Progenitor cell of endocrine pancreas (in vitro differentiated cells): ENCODE measurements at regions not wholly inside any gene's neighbourhood (a gene's known extent, or its start where the extent isn't known, plus 50 kb on each side); places are given as distances from the start of the nearest gene placed in this dataset.

ENCODE experiments used
- DNase-seq: peaks from one replicate; pipeline ENCODE4 v3.0.0; 2021; ENCODE audit warnings: low spot score; ENCODE audit not compliant: unreplicated experiment
- H3K27ac Mint-ChIP-seq: 2 replicates; pipeline ENCODE4 v1.8.0; 2021; ENCODE audit warnings: mild to moderate bottlenecking, moderate library complexity, mixed read lengths
- H3K27me3 Mint-ChIP-seq: 2 replicates; pipeline ENCODE4 v1.8.0; 2021; ENCODE audit warnings: mixed read lengths
- H3K36me3 Mint-ChIP-seq: 2 replicates; pipeline ENCODE4 v1.8.0; 2022; ENCODE audit warnings: mixed read lengths; ENCODE audit not compliant: insufficient read depth
- H3K4me1 Mint-ChIP-seq: 2 replicates; pipeline ENCODE4 v1.8.0; 2021; ENCODE audit warnings: low read depth, mixed read lengths
- H3K4me3 Mint-ChIP-seq: 2 replicates; pipeline ENCODE4 v1.8.0; 2021; ENCODE audit warnings: low read depth, mild to moderate bottlenecking, moderate library complexity, mixed read lengths
- H3K9me3 Mint-ChIP-seq: 2 replicates; pipeline ENCODE4 v1.8.0; 2021; ENCODE audit warnings: low read depth, mixed read lengths
- TF ChIP-seq, protein P1 (sequence below): fragments of 200-600 bp; sonication (generic); IDR thresholded peaks from one replicate; pipeline ENCODE4 v1.5.0; 2021; ENCODE audit warnings: antibody characterized with exemption, mild to moderate bottlenecking; ENCODE audit not compliant: unreplicated experiment

DNA sequence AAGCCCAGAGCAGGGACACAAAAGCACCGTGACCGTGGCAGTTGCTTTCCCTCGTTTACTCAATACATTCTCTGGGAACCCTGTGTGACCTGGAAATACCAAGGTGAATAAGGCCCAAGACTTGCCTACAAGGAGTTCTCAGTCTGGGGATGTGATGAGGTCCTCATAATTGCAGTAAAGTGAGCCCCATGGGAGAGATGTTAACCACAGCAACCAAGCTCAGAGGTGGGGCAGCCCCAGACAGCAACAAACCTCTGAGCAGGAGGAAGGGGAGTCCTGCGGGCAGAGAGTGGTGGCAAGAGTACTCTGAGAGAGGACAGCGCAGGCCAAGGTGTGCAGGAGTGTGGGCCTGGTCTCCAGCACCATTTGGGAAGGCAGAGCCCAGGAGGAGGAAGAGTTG is 91.6 kb downstream of the TTC32 start:
- Mint-ChIP-seq H3K9me3 (no peaks in the 10 kb centered on the region), H3K27ac (no peak overlapping the region), H3K4me3 (no peak overlapping the region), H3K36me3 (no peaks in the 10 kb centered on the region), H3K27me3 (peaks cover 4% of the 10 kb centered on the region), H3K4me1 (no peaks in the 10 kb centered on the region)
- no peak for DNase-seq
- TF ChIP-seq, protein P1, sequence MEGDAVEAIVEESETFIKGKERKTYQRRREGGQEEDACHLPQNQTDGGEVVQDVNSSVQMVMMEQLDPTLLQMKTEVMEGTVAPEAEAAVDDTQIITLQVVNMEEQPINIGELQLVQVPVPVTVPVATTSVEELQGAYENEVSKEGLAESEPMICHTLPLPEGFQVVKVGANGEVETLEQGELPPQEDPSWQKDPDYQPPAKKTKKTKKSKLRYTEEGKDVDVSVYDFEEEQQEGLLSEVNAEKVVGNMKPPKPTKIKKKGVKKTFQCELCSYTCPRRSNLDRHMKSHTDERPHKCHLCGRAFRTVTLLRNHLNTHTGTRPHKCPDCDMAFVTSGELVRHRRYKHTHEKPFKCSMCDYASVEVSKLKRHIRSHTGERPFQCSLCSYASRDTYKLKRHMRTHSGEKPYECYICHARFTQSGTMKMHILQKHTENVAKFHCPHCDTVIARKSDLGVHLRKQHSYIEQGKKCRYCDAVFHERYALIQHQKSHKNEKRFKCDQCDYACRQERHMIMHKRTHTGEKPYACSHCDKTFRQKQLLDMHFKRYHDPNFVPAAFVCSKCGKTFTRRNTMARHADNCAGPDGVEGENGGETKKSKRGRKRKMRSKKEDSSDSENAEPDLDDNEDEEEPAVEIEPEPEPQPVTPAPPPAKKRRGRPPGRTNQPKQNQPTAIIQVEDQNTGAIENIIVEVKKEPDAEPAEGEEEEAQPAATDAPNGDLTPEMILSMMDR: no peak

DNA sequence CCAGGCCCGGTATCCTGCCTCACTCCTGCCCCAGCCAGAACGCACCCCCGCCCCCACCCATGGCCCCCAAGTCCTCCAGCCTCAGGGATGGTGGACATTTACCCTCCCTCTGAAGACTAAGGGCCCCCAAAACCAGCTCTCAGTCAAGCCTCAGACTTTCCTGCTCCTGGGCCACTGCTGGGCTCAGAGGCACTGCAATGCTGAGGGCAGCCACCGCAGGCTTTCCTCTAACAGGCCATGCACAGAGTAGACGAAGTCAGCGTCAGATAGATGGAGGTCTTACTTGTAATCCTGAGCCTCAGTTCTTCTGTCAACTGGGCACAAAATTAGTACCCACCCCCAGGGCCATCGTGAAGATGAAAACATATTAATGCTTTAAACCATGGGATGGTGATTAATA is 92.6 kb downstream of the TTC32 start:
- Mint-ChIP-seq H3K27me3 (peaks cover 5% of the 10 kb centered on the region), H3K4me1 (no peaks in the 10 kb centered on the region), H3K4me3 (no peak overlapping the region), H3K36me3 (no peaks in the 10 kb centered on the region), H3K9me3 (no peaks in the 10 kb centered on the region), H3K27ac (no peak overlapping the region)
- TF ChIP-seq, protein P1: no peak
- DNase-seq: no peak

DNA sequence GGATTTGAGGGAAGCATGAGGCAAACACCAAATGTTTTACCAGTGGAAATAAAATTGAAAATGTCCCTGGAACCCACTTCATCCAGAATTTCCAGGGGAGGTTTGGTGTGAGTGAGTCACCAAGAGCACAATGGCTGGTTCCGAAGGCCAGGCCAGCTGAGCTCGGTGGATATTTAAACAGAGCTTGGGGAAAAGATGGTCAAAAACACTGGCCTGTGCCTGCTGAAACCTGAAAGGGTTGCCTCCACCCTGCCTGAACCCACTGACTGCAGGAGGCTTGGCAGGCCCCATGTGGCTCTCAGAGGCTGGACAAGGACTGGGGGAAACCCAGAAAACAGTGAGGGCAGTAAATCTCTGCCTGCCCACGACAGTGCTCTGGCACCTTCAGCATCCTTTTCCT is 93.9 kb downstream of the TTC32 start:
- TF ChIP-seq, protein P1: no peak
- Mint-ChIP-seq H3K27me3 (peaks cover 8% of the 10 kb centered on the region), H3K27ac (no peak overlapping the region), H3K4me3 (no peak overlapping the region), H3K4me1 (no peaks in the 10 kb centered on the region), H3K36me3 (no peaks in the 10 kb centered on the region), H3K9me3 (no peaks in the 10 kb centered on the region)
- no peak for DNase-seq

DNA sequence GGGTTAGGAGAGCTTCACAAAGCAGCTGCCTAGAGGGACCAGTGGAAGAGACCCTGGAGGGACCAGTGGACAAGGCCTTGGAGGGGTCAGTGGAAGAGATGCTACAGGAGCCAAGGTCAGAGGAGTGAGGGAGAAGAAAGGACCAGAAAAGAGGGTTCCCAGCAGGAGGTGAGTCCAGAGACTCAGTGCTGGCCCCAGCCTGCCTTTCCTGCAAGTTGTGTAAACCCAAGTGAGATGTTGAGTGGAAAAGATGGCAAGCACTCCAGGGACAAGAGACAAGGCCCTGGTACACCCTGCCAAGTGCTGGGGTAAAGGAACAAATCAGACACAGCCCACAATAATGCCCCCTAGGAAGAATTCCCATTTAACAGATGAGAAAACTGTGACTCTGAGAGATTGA is 94.4 kb downstream of the TTC32 start:
- no peak for DNase-seq
- TF ChIP-seq, protein P1: no peak
- H3K27ac Mint-ChIP-seq: no peak overlapping the region
- peaks cover 8% of the 10 kb centered on the region for H3K27me3 Mint-ChIP-seq
- no peaks in the 10 kb centered on the region for H3K36me3 Mint-ChIP-seq
- no peaks in the 10 kb centered on the region for H3K4me1 Mint-ChIP-seq
- H3K9me3 Mint-ChIP-seq: no peaks in the 10 kb centered on the region
- H3K4me3 Mint-ChIP-seq: no peak overlapping the region

DNA sequence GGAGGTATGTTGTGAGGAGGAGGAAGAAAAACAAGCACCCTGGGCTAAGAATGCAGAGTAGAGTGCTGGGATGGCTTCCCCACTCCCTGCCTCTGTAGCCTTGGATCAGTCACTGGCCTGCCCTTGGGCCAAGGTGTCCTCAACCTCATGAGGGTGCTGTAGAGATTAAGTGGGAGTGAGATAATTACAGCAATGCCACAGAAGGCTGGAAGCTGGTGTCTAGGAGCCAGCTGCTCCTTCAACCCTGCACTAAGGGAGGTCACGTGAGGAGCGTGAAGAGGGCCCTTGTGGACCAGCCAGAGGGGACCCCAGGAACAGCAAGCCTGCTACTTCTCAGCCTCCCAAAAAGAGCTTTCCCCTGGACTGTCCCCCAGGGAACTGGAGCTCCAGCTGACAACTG is 95.2 kb downstream of the TTC32 start:
- no peak overlapping the region for H3K27ac Mint-ChIP-seq
- no peaks in the 10 kb centered on the region for H3K4me1 Mint-ChIP-seq
- H3K27me3 Mint-ChIP-seq: peaks cover 8% of the 10 kb centered on the region
- TF ChIP-seq, protein P1: no peak
- DNase-seq: no peak
- no peaks in the 10 kb centered on the region for H3K36me3 Mint-ChIP-seq
- no peaks in the 10 kb centered on the region for H3K9me3 Mint-ChIP-seq
- no peak overlapping the region for H3K4me3 Mint-ChIP-seq
